GM12878 (cell line): ENCODE measurements at regions not wholly inside any gene's neighbourhood (a gene's known extent, or its start where the extent isn't known, plus 50 kb on each side); places are given as distances from the start of the nearest gene placed in this dataset.

Experiments
- ATAC-seq: fragments of 200-7000 bp; cut with Tn5 transposase; 3 replicates; pipeline ENCODE4 v1.9.1; 2020; ENCODE audit warnings: mild to moderate bottlenecking, moderate library complexity
- BruUV-seq: library from RNA; stranded (reverse); fragments of 400-500 nt; replicated peaks from 2 replicates; lab custom pipeline; 2021; lab: Mats Ljungman, UMichigan
- CTCF ChIA-PET: fragments of 300-600 bp; sonication (Branson Sonifier 250); formaldehyde crosslinking; extraction: SDS; loops from one replicate; lab custom pipeline; 2021; ENCODE audit warnings: inconsistent platforms; lab: Yijun Ruan, JAX
- POLR2A ChIA-PET: fragments of 350-600 bp; formaldehyde crosslinking; extraction: SDS; loops from one replicate; lab custom pipeline; 2021; ENCODE audit warnings: inconsistent platforms; lab: Charles Lee
- RAD21 ChIA-PET: fragments of 300-600 bp; sonication (Branson Sonifier 250); formaldehyde crosslinking; loops from one replicate; lab custom pipeline; 2023; ENCODE audit warnings: antibody characterized with exemption; ENCODE audit not compliant: unreplicated experiment; lab: Charles Lee
- SMC1A ChIA-PET: fragments of 300-600 bp; sonication (Branson Sonifier 250); formaldehyde crosslinking; loops from one replicate; lab custom pipeline; 2023; ENCODE audit not compliant: unreplicated experiment, uncharacterized antibody; lab: Charles Lee
- DNase-seq: peaks from one replicate; pipeline ENCODE4 v3.0.0-alpha.2; 2011; ENCODE audit warnings: low read depth, low spot score
- FAIRE-seq: peaks from 3 replicates; lab custom pipeline; 2011; peaks lifted over from hg19 to GRCh38; lab: Jason Lieb, UNC
- H2AFZ ChIP-seq: 2 replicates; pipeline ENCODE4 v1.6.0; 2011; ENCODE audit warnings: low read depth, low read length, control low read depth; ENCODE audit not compliant: control insufficient read depth
- H3K27ac ChIP-seq: 2 replicates; pipeline ENCODE4 v1.5.1; 2011; ENCODE audit warnings: control low read depth; ENCODE audit not compliant: control insufficient read depth, insufficient read depth
- H3K27me3 ChIP-seq, 2 experiments: replicated peaks in 1 of 2; 2 replicates each; pipeline versions ENCODE4 v1.6.0 to v1.6.1; 2011; ENCODE audit warnings: low read length in 1 of 2; ENCODE audit not compliant: control insufficient read depth in 2 of 2, insufficient read depth in 2 of 2
- H3K36me3 ChIP-seq, 2 experiments: 2 replicates each; pipeline ENCODE4 v1.5.1; 2011; ENCODE audit warnings: low read length in 1 of 2; ENCODE audit not compliant: control insufficient read depth in 2 of 2, insufficient read depth in 2 of 2
- H3K4me1 ChIP-seq: 2 replicates; pipeline ENCODE4 v1.6.1; 2011; ENCODE audit warnings: mild to moderate bottlenecking, low read length, moderate library complexity, mixed read lengths; ENCODE audit not compliant: control insufficient read depth, insufficient read depth
- H3K4me2 ChIP-seq: 2 replicates; pipeline ENCODE4 v1.6.0; 2011; ENCODE audit warnings: control low read depth; ENCODE audit not compliant: control insufficient read depth, insufficient read depth
- H3K4me3 ChIP-seq: fragments of 200-600 bp; sonication (generic); 2 replicates; pipeline ENCODE4 v1.5.1; 2016
- H3K79me2 ChIP-seq: 2 replicates; pipeline ENCODE4 v1.6.0; 2011; ENCODE audit warnings: low read length; ENCODE audit not compliant: control insufficient read depth, insufficient read depth
- H3K9ac ChIP-seq: 2 replicates; pipeline ENCODE4 v1.8.0; 2011; ENCODE audit warnings: low read length, control low read depth, mixed read lengths; ENCODE audit not compliant: control insufficient read depth, insufficient read depth
- H3K9me3 ChIP-seq: replicated peaks from 3 replicates; pipeline ENCODE4 v1.5.1; 2011; ENCODE audit warnings: mild to moderate bottlenecking, low read length; ENCODE audit not compliant: control insufficient read depth, insufficient read depth
- H4K20me1 ChIP-seq: 2 replicates; pipeline ENCODE4 v1.6.0; 2011; ENCODE audit not compliant: control insufficient read depth, insufficient read depth
- HDAC6 ChIP-seq: fragments of 200-600 bp; sonication (generic); IDR thresholded peaks from one replicate; pipeline ENCODE4 v1.8.0; 2017; ENCODE audit warnings: antibody characterized with exemption; ENCODE audit not compliant: unreplicated experiment
- IRF4 ChIP-seq: IDR thresholded peaks from 2 replicates; pipeline ENCODE4 v1.6.1; 2011; ENCODE audit warnings: low read depth, low read length
- MTA3 ChIP-seq: IDR thresholded peaks from 2 replicates; pipeline ENCODE4 v1.6.1; 2012; ENCODE audit warnings: low read length, inconsistent platforms, borderline replicate concordance
- RBBP5 ChIP-seq: fragments of 200-600 bp; sonication (generic); conservative IDR thresholded peaks from 2 replicates; pipeline ENCODE4 v1.6.1; 2016
- SREBF1 ChIP-seq: IDR thresholded peaks from 2 replicates; pipeline ENCODE4 v1.6.1; 2012; ENCODE audit warnings: mild to moderate bottlenecking, low read length
- SRF ChIP-seq, 2 experiments: IDR thresholded peaks; 2 replicates each; pipeline ENCODE4 v1.6.1; 2011; ENCODE audit warnings: low read depth in 2 of 2, low read length in 2 of 2, mild to moderate bottlenecking in 1 of 2, moderate library complexity in 1 of 2
- STAT1 ChIP-seq: fragments of 450-650 bp; conservative IDR thresholded peaks from 2 replicates; pipeline ENCODE4 v1.6.1; 2014; ENCODE audit warnings: antibody characterized with exemption, mild to moderate bottlenecking
- STAT3 ChIP-seq: IDR thresholded peaks from 2 replicates; pipeline ENCODE4 v1.6.1; 2011; ENCODE audit warnings: low read depth, low read length, improper control_type of control experiment
- SUZ12 ChIP-seq: fragments of 200-600 bp; sonication (generic); IDR thresholded peaks from one replicate; pipeline ENCODE4 v1.6.1; 2018; ENCODE audit warnings: antibody characterized with exemption, mild to moderate bottlenecking; ENCODE audit not compliant: unreplicated experiment
- TCF12 ChIP-seq: IDR thresholded peaks from 2 replicates; pipeline ENCODE4 v1.6.1; 2011; ENCODE audit warnings: low read depth, mild to moderate bottlenecking, low read length
- YBX1 ChIP-seq: fragments of 450-650 bp; IDR thresholded peaks from 2 replicates; pipeline ENCODE4 v1.6.1; 2016; ENCODE audit warnings: antibody characterized with exemption
- ZNF217 ChIP-seq: fragments of 450-650 bp; IDR thresholded peaks from 2 replicates; pipeline ENCODE4 v1.6.1; 2017; ENCODE audit warnings: antibody characterized with exemption, mild to moderate bottlenecking
- ZNF274 ChIP-seq: IDR thresholded peaks from one replicate; pipeline ENCODE4 v1.8.0; 2011; ENCODE audit not compliant: insufficient read length, insufficient read depth
- ZSCAN29 ChIP-seq: fragments of 450-650 bp; IDR thresholded peaks from 2 replicates; pipeline ENCODE4 v1.6.1; 2017; ENCODE audit warnings: mild to moderate bottlenecking, moderate library complexity
- WGBS: methylation state at CpG from one replicate; pipeline ENCODE4 v1.1.6; 2016; ENCODE audit warnings: low lambda C conversion rate; ENCODE audit not compliant: insufficient replicate concordance, insufficient coverage; ENCODE audit errors: missing lambda C conversion rate; 5-methylcytosine and 5-hydroxymethylcytosine counted together
- in situ Hi-C: fragments of 300-500 bp; cut with MboI; formaldehyde crosslinking; loops from 9 replicates; pipeline ENCODE4 v1.14.3; 2018; ENCODE audit warnings: mixed read lengths
- intact Hi-C: fragments of 100-400 bp; cut with micrococcal nuclease; formaldehyde crosslinking; loops from one replicate; pipeline ENCODE4 v1.14.2; 2022; ENCODE audit not compliant: unreplicated experiment
- TF ChIP-seq, protein P1 (sequence below): fragments of 450-650 bp; IDR thresholded peaks from 2 replicates; pipeline ENCODE4 v1.6.1; 2018; ENCODE audit warnings: borderline replicate concordance, mild to moderate bottlenecking; ENCODE audit not compliant: partially characterized antibody
- TF ChIP-seq, protein P2 (sequence below): fragments of 450-650 bp; IDR thresholded peaks from 2 replicates; pipeline ENCODE4 v1.6.1; 2017; ENCODE audit warnings: antibody characterized with exemption, mild to moderate bottlenecking, moderate library complexity
- TF ChIP-seq, protein P3 (sequence below): IDR thresholded peaks from 2 replicates; pipeline ENCODE4 v1.6.1; 2011; ENCODE audit warnings: low read depth, mild to moderate bottlenecking, low read length, moderate library complexity, borderline replicate concordance; ENCODE audit errors: extremely low read depth

GRCh38 chr16:47921535-47921934, 234.3 kb downstream of the ABCC12 start (continued):
- TF ChIP-seq, protein P1, sequence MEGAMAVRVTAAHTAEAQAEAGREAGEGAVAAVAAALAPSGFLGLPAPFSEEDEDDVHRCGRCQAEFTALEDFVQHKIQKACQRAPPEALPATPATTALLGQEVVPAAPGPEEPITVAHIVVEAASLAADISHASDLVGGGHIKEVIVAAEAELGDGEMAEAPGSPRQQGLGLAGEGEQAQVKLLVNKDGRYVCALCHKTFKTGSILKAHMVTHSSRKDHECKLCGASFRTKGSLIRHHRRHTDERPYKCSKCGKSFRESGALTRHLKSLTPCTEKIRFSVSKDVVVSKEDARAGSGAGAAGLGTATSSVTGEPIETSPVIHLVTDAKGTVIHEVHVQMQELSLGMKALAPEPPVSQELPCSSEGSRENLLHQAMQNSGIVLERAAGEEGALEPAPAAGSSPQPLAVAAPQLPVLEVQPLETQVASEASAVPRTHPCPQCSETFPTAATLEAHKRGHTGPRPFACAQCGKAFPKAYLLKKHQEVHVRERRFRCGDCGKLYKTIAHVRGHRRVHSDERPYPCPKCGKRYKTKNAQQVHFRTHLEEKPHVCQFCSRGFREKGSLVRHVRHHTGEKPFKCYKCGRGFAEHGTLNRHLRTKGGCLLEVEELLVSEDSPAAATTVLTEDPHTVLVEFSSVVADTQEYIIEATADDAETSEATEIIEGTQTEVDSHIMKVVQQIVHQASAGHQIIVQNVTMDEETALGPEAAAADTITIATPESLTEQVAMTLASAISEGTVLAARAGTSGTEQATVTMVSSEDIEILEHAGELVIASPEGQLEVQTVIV: no peak

- POLR2A ChIA-PET: no interaction called here
- DNase-seq: no peak
- Histone ChIP-seq H3K4me2 (no peak overlapping the region), H3K36me3 (no peaks in the 10 kb centered on the region), H3K27ac (no peak overlapping the region), H3K9ac (no peak overlapping the region), H3K4me1 (no peaks in the 10 kb centered on the region), H3K9me3 (no peaks in the 10 kb centered on the region), H3K4me3 (no peak overlapping the region), H3K79me2 (no peaks in the 10 kb centered on the region), H4K20me1 (no peaks in the 10 kb centered on the region), H3K27me3 (no peaks in the 10 kb centered on the region), H2AFZ (no peak overlapping the region)
- RAD21 ChIA-PET: no interaction called here
- CTCF ChIA-PET: no interaction called here
- intact Hi-C loops: no loop called here
- no peak for TF ChIP-seq HDAC6
- TF ChIP-seq STAT1: no peak
- no peak for TF ChIP-seq ZNF274
- TF ChIP-seq RBBP5: no peak
- no peak for TF ChIP-seq ZSCAN29
- no peak for TF ChIP-seq ZNF217
- TF ChIP-seq STAT3: no peak
- TF ChIP-seq SRF (IDR thresholded peaks at IDR 0.05; ENCODE audit: low read depth in 2 of 2, low read length in 2 of 2): no peak
- no peak for TF ChIP-seq IRF4
- no peak for TF ChIP-seq MTA3
- TF ChIP-seq SREBF1: no peak
- TF ChIP-seq SUZ12: no peak
- TF ChIP-seq, protein P2, sequence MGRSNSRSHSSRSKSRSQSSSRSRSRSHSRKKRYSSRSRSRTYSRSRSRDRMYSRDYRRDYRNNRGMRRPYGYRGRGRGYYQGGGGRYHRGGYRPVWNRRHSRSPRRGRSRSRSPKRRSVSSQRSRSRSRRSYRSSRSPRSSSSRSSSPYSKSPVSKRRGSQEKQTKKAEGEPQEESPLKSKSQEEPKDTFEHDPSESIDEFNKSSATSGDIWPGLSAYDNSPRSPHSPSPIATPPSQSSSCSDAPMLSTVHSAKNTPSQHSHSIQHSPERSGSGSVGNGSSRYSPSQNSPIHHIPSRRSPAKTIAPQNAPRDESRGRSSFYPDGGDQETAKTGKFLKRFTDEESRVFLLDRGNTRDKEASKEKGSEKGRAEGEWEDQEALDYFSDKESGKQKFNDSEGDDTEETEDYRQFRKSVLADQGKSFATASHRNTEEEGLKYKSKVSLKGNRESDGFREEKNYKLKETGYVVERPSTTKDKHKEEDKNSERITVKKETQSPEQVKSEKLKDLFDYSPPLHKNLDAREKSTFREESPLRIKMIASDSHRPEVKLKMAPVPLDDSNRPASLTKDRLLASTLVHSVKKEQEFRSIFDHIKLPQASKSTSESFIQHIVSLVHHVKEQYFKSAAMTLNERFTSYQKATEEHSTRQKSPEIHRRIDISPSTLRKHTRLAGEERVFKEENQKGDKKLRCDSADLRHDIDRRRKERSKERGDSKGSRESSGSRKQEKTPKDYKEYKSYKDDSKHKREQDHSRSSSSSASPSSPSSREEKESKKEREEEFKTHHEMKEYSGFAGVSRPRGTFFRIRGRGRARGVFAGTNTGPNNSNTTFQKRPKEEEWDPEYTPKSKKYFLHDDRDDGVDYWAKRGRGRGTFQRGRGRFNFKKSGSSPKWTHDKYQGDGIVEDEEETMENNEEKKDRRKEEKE: no peak
- TF ChIP-seq YBX1: no peak
- TF ChIP-seq, protein P3, sequence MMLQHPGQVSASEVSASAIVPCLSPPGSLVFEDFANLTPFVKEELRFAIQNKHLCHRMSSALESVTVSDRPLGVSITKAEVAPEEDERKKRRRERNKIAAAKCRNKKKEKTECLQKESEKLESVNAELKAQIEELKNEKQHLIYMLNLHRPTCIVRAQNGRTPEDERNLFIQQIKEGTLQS: no peak
- no peak for TF ChIP-seq TCF12
- no peak for FAIRE-seq
- in situ Hi-C loops: no loop called here
- no peak for ATAC-seq
- SMC1A ChIA-PET: interaction anchor here (1.2 kb wide), 1 partner anchor 102 kb away, joined by 3 read pairs; no protein-coding TSS in a partner anchor
- WGBS: 0% methylated on average over 1 of the region's 1 CpG
- no TSS peak for BruUV-seq
These were observed 235.1 kb downstream of the ABCC12 start for GRCh38 chr16:47920709-47921108.
